ENCODE measurements at regions not wholly inside any gene's neighbourhood (a gene's known extent, or its start where the extent isn't known, plus 50 kb on each side); places are given as distances from the start of the nearest gene placed in this dataset.

GRCh38 chr15:39432026-39432425 is 148.9 kb upstream of the THBS1 start:
- intact Hi-C loops (cut with micrococcal nuclease; ENCODE audit: unreplicated experiment) (no loop called here), in situ Hi-C loops (cut with HindIII; ENCODE audit: low pct_unique_long_range_greater_than_20kb, low sequenced_read_pairs) (no loop called here)
- no peak for ATAC-seq
- no peak overlapping the region for H3K27ac ChIP-seq (ENCODE audit: low read length)
- H3K4me3 ChIP-seq (ENCODE audit: low read depth in 2 of 2, low read length in 2 of 2), result no peak overlapping the region
- no peaks in the 10 kb centered on the region for H3K27me3 ChIP-seq (ENCODE audit: control insufficient read depth, insufficient read depth, low read length)
- no peaks in the 10 kb centered on the region for H3K36me3 ChIP-seq (ENCODE audit: control insufficient read depth, insufficient read depth, low read length)
- CTCF ChIA-PET, result no interaction called here
- H3K9me3 ChIP-seq (ENCODE audit: control insufficient read depth, insufficient read depth, low read depth, low read length), result no peaks in the 10 kb centered on the region
- POLR2A ChIA-PET, result no interaction called here
- TF ChIP-seq REST (IDR thresholded peaks at IDR 0.05; ENCODE audit: insufficient read depth in 1 of 2, low read depth in 2 of 2, low read length in 1 of 2) (no peak), SIN3A (IDR thresholded peaks at IDR 0.05; ENCODE audit: borderline replicate concordance, insufficient read depth, low read depth, low read length) (no peak), POLR2AphosphoS5 (IDR thresholded peaks at IDR 0.05; ENCODE audit: low read depth, low read length) (no peak), CTCF (IDR thresholded peaks at IDR 0.05) (no peak), TCF7L2 (IDR thresholded peaks at IDR 0.05; ENCODE audit: low read depth, low read length) (no peak)
- no TSS peak for BruUV-seq (replicated peaks)
- no peak for DNase-seq (ENCODE audit: low read depth, low spot score)
- peaks cover 2% of the 10 kb centered on the region; the same call in 1 of the 2 replicates for H3K4me1 ChIP-seq (ENCODE audit: control insufficient read depth, insufficient read depth, low read length)

GRCh38 chr15:39432912-39433348 is 147.9 kb upstream of the THBS1 start:
- BruUV-seq (replicated peaks), result no TSS peak
- no peak overlapping the region for H3K4me3 ChIP-seq (ENCODE audit: low read depth in 2 of 2, low read length in 2 of 2)
- ChIA-PET CTCF (interaction anchor here (0.6 kb wide), 1 partner anchor 196 kb away, joined by 3 read pairs; no protein-coding TSS in a partner anchor), POLR2A (no interaction called here)
- no peaks in the 10 kb centered on the region for H3K36me3 ChIP-seq (ENCODE audit: control insufficient read depth, insufficient read depth, low read length)
- in situ Hi-C loops (cut with HindIII; ENCODE audit: low pct_unique_long_range_greater_than_20kb, low sequenced_read_pairs), result no loop called here
- H3K4me1 ChIP-seq (ENCODE audit: control insufficient read depth, insufficient read depth, low read length), result no peaks in the 10 kb centered on the region
- intact Hi-C loops (cut with micrococcal nuclease; ENCODE audit: unreplicated experiment), result no loop called here
- H3K27ac ChIP-seq (ENCODE audit: low read length), result no peak overlapping the region
- DNase-seq (ENCODE audit: low read depth, low spot score), result no peak
- no peak for ATAC-seq
- no peaks in the 10 kb centered on the region for H3K9me3 ChIP-seq (ENCODE audit: control insufficient read depth, insufficient read depth, low read depth, low read length)
- H3K27me3 ChIP-seq (ENCODE audit: control insufficient read depth, insufficient read depth, low read length), result no peaks in the 10 kb centered on the region
- no peak for TF ChIP-seq POLR2AphosphoS5 (IDR thresholded peaks at IDR 0.05; ENCODE audit: low read depth, low read length)
- TF ChIP-seq SIN3A (IDR thresholded peaks at IDR 0.05; ENCODE audit: borderline replicate concordance, insufficient read depth, low read depth, low read length), result no peak
- no peak for TF ChIP-seq TCF7L2 (IDR thresholded peaks at IDR 0.05; ENCODE audit: low read depth, low read length)
- no peak for TF ChIP-seq CTCF (IDR thresholded peaks at IDR 0.05)
- TF ChIP-seq REST (IDR thresholded peaks at IDR 0.05; ENCODE audit: insufficient read depth in 1 of 2, low read depth in 2 of 2, low read length in 1 of 2), result no peak

Data from Panc1 (cell line).